SU-DHL-6 (cell line): ENCODE measurements at regions not wholly inside any gene's neighbourhood (a gene's known extent, or its start where the extent isn't known, plus 50 kb on each side); places are given as distances from the start of the nearest gene placed in this dataset.

Source experiments
- H2AFZ ChIP-seq: fragments of 200-600 bp; sonication (generic); 2 replicates; pipeline ENCODE4 v1.6.1; 2014; ENCODE audit warnings: low read depth, mild to moderate bottlenecking, moderate library complexity, mixed read lengths, antibody characterized with exemption, low read length; ENCODE audit not compliant: severe bottlenecking
- H3F3A ChIP-seq: fragments of 200-600 bp; shearing (Covaris generic); 2 replicates; pipeline ENCODE4 v1.6.0; 2016; ENCODE audit warnings: antibody characterized with exemption, mild to moderate bottlenecking; ENCODE audit not compliant: insufficient read depth
- H3K27ac ChIP-seq: fragments of 200-600 bp; sonication (generic); 2 replicates; pipeline ENCODE4 v1.5.1; 2016; ENCODE audit warnings: low read depth, mild to moderate bottlenecking, low read length, moderate library complexity, mixed read lengths
- H3K27me3 ChIP-seq: fragments of 200-600 bp; sonication (generic), shearing (Covaris generic); 2 replicates; pipeline ENCODE4 v1.6.0; 2014; ENCODE audit warnings: mild to moderate bottlenecking, low read length
- H3K36me3 ChIP-seq: fragments of 200-600 bp; sonication (generic); 2 replicates; pipeline ENCODE4 v1.6.1; 2014; ENCODE audit warnings: mild to moderate bottlenecking, low read length, mixed read lengths
- H3K4me2 ChIP-seq: fragments of 300-600, 200-600 bp; shearing (Covaris generic), sonication (generic); 2 replicates; pipeline ENCODE4 v1.6.0; 2014; ENCODE audit warnings: low read length, low read depth, mild to moderate bottlenecking; ENCODE audit not compliant: poor library complexity, severe bottlenecking
- H3K4me3 ChIP-seq: fragments of 200-600 bp; sonication (generic); 2 replicates; pipeline ENCODE4 v1.5.1; 2014; ENCODE audit warnings: antibody characterized with exemption, low read length, mild to moderate bottlenecking, mixed read lengths; ENCODE audit not compliant: insufficient read depth, poor library complexity, severe bottlenecking
- H3K79me2 ChIP-seq: fragments of 200-600 bp; sonication (generic); 2 replicates; pipeline ENCODE4 v1.6.1; 2014; ENCODE audit warnings: mild to moderate bottlenecking, low read length, moderate library complexity; ENCODE audit not compliant: insufficient read depth
- H3K9ac ChIP-seq: fragments of 200-600 bp; sonication (generic); 2 replicates; pipeline ENCODE4 v1.7.0; 2014; ENCODE audit warnings: mild to moderate bottlenecking, low read length
- H3K9me2 ChIP-seq: fragments of 200-600 bp; sonication (generic); replicated peaks from 2 replicates; pipeline ENCODE4 v1.6.1; 2014; ENCODE audit warnings: low read length; ENCODE audit not compliant: insufficient read depth
- H3K9me3 ChIP-seq: fragments of 200-600 bp; sonication (generic); 2 replicates; pipeline ENCODE4 v1.6.1; 2014; ENCODE audit warnings: low read length, mixed read lengths; ENCODE audit not compliant: insufficient read depth
- H4K20me1 ChIP-seq: fragments of 200-600 bp; sonication (generic); 2 replicates; pipeline ENCODE4 v1.6.1; 2014; ENCODE audit warnings: low read depth, mild to moderate bottlenecking, antibody characterized with exemption, low read length, moderate library complexity, mixed read lengths
- CTCF ChIP-seq: fragments of 200-600 bp; sonication (generic); IDR thresholded peaks from one replicate; pipeline ENCODE4 v1.5.1; 2017; ENCODE audit warnings: antibody characterized with exemption, mild to moderate bottlenecking, low read length, moderate library complexity; ENCODE audit not compliant: insufficient read depth, poor library complexity, severe bottlenecking
- EZH2phosphoT487 ChIP-seq: fragments of 200-600 bp; sonication (generic), shearing (Covaris generic); conservative IDR thresholded peaks from 2 replicates; pipeline ENCODE4 v1.6.1; 2018; ENCODE audit warnings: mild to moderate bottlenecking, antibody characterized with exemption, low read length, moderate library complexity, mixed read lengths

DNA sequence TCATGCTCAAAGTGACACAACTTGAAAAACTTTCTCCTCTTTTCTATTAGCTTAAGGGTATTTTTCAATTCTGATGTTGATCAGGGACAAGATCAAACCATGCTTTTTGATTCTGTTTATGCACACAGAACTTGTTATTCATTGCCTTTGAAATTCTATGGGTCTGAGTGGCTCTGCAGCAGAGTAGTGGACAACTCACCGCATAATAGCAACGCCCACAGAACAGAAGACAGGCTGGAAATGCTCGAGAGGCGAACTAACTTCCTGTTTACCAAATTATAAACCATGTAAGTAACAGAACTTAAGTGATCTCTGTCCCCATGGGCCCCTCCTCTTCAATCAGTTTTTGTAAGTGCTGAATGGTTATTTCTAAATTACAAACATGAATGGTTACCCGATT, 131.2 kb downstream of the CBLN2 start:
- no peaks in the 10 kb centered on the region for H3F3A ChIP-seq
- no peaks in the 10 kb centered on the region for H3K9me2 ChIP-seq
- no peaks in the 10 kb centered on the region for H4K20me1 ChIP-seq
- no peaks in the 10 kb centered on the region for H3K79me2 ChIP-seq
- peak overlapping the region; percentile 39 for H3K4me2 ChIP-seq
- TF ChIP-seq EZH2phosphoT487 = no peak
- TF ChIP-seq CTCF = no peak
- H2AFZ ChIP-seq = peak overlapping the region; percentile 94
- H3K27ac ChIP-seq = no peak overlapping the region
- no peak overlapping the region for H3K4me3 ChIP-seq
- no peak overlapping the region for H3K9ac ChIP-seq
- no peaks in the 10 kb centered on the region for H3K36me3 ChIP-seq
- H3K9me3 ChIP-seq = peaks cover 4% of the 10 kb centered on the region; the same call in 1 of the 2 replicates
- no peaks in the 10 kb centered on the region for H3K27me3 ChIP-seq

DNA sequence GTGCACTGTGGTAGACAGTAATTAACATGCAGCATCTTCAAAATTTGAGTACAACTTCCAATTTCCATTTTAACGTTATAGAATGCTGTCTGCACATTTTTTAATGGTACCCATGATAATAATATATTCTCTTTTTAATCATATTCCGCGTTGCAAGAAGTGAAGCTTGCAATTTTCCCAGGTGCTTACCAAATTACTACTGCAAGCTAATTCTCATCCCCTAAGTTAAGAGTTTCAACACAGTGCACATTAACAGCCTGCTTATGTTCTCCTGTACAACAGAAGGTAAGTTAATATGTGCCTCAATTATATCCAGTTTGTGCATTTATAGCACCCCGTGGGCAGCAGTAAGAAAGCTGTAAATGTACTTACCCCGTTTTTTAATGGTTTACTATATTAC, 132.9 kb downstream of the CBLN2 start:
- Histone ChIP-seq H3K27ac (no peak overlapping the region), H4K20me1 (no peaks in the 10 kb centered on the region), H3K27me3 (no peaks in the 10 kb centered on the region), H3K9me2 (no peaks in the 10 kb centered on the region), H3K36me3 (no peaks in the 10 kb centered on the region), H3K9me3 (peaks cover 4% of the 10 kb centered on the region; the same call in 1 of the 2 replicates), H3K4me2 (no peak overlapping the region), H2AFZ (peak overlapping the region; percentile 66), H3K4me3 (no peak overlapping the region), H3K79me2 (no peaks in the 10 kb centered on the region), H3F3A (no peaks in the 10 kb centered on the region), H3K9ac (no peak overlapping the region)
- TF ChIP-seq EZH2phosphoT487 (no peak), CTCF (no peak)

GRCh38 chr18:72410399-72410798, 133.7 kb downstream of the CBLN2 start:
- Histone ChIP-seq H3K9me2 (no peaks in the 10 kb centered on the region), H2AFZ (peak overlapping the region; percentile 8), H3K9me3 (peaks cover 4% of the 10 kb centered on the region; the same call in 1 of the 2 replicates), H3F3A (no peaks in the 10 kb centered on the region), H3K4me3 (no peak overlapping the region), H3K27me3 (no peaks in the 10 kb centered on the region), H3K27ac (no peak overlapping the region), H4K20me1 (no peaks in the 10 kb centered on the region), H3K79me2 (no peaks in the 10 kb centered on the region), H3K36me3 (no peaks in the 10 kb centered on the region), H3K4me2 (no peak overlapping the region), H3K9ac (no peak overlapping the region)
- TF ChIP-seq EZH2phosphoT487 (no peak), CTCF (no peak)

DNA sequence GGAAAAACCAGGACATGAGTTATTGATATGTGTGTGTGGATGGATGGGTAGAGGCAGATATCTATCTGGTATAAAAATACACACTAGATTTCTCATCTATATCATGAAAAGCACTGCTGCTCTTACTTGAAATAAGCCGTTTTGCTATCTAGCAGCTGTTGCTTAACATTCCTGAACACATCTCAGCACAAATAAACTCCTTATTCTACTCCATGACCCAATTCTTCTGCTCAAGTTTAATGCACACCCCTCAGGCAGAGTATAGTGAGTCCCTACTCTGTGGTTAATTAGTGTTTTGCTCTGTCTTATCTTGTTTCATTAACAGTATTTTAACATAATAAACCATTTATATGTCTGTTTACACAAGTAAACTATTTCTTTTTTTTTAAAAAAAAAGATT, 134.2 kb downstream of the CBLN2 start:
- Histone ChIP-seq H3K9me3 (peaks cover 4% of the 10 kb centered on the region; the same call in 1 of the 2 replicates), H3F3A (no peaks in the 10 kb centered on the region), H3K36me3 (no peaks in the 10 kb centered on the region), H4K20me1 (no peaks in the 10 kb centered on the region), H3K9ac (no peak overlapping the region), H3K9me2 (no peaks in the 10 kb centered on the region), H2AFZ (peak overlapping the region; percentile 2), H3K79me2 (no peaks in the 10 kb centered on the region), H3K4me3 (no peak overlapping the region), H3K27ac (no peak overlapping the region), H3K27me3 (no peaks in the 10 kb centered on the region), H3K4me2 (no peak overlapping the region)
- TF ChIP-seq CTCF = no peak
- TF ChIP-seq EZH2phosphoT487 = no peak
